SH-SY5Y (cell line): ENCODE measurements at regions not wholly inside any gene's neighbourhood (a gene's known extent, or its start where the extent isn't known, plus 50 kb on each side); places are given as distances from the start of the nearest gene placed in this dataset.

Source experiments
- GATA2 ChIP-seq: IDR thresholded peaks from 2 replicates; pipeline ENCODE4 v1.6.1; 2011; ENCODE audit warnings: mild to moderate bottlenecking, low read depth, low read length
- GATA3 ChIP-seq: IDR thresholded peaks from 2 replicates; pipeline ENCODE4 v1.6.1; 2011; ENCODE audit warnings: low read depth, mild to moderate bottlenecking, low read length, moderate library complexity

DNA sequence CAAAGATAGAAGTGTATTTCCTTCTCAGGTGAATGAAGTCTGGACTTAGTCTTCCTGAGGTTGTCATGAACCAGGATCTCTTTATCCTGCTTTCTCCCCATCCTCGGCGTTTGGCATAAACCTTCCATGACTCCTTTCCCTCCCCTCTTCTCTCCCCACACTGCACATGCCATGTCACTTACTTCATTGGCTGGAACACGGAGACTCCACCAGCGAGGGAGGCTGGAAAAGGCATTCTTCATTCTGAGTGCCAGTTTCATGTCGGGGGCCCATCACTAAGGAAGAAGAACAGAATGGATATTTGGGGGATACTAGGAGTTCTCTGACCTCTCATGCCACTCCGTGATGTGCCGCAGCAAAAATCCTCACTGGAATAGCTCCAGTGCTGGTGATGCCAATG, 105.6 kb downstream of the VCPKMT start:
- TF ChIP-seq GATA2: no peak
- no peak for TF ChIP-seq GATA3
